GM21526 (cell line): ENCODE measurements at regions not wholly inside any gene's neighbourhood (a gene's known extent, or its start where the extent isn't known, plus 50 kb on each side); places are given as distances from the start of the nearest gene placed in this dataset.

Source experiments
- ATAC-seq: cut with Tn5 transposase; IDR thresholded peaks from one replicate; pipeline ENCODE4 v1.9.1; 2021; ENCODE audit warnings: moderate library complexity; ENCODE audit not compliant: unreplicated experiment, low FRiP score

DNA sequence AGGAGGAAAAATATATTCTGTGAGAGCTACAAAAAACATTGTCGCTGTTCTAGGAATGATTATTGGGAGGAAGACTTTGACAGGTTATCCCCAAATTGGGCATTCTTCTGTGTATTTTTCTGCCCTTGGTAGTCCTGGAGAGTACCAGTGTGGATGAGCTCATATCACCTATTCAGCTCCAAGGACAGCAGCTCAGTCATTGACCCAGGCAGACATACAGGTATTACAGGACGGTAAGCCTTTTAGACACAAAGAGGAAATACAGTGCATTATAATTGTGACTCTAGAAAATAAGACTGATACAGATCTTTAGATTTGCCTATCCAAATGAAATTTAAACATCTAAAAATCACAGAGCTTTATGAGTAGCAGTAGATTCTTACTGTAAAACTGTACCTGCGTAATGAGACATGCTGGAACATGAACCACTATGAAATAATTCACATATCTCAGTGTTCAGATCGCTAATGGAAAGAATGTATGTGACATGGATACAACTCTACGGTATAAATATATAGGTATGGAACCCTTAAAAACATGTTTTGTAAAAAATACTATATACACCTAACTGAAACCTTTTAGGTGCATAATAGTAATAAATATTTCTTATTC, 56.0 kb downstream of the PLK2 start:
- ATAC-seq: no peak

GRCh38 chr5:58401701-58402100, 58.2 kb downstream of the PLK2 start:
- ATAC-seq: no peak

- ATAC-seq: no peak
Measured at GRCh38 chr5:58400737-58401136, 59.1 kb downstream of the PLK2 start.

DNA sequence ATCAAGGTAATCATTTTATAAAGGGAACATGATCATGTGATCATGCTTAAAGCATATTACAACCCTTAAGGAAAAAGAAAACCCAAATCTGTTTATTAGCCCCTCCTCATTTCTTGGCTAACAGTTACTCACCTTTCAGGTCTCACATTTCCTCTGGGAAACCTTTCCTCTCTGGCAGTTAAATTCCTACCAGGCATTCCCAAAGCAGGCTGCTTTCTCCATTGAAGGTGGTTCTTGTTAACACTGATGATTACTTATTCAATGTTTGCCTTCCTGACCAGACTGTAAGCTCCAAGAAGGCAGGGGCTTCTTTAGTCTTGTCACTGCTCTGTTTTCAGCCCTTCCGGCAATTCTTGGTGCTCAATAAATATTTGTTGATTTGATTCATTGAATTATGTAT, 59.9 kb downstream of the PLK2 start:
- ATAC-seq: no peak

DNA sequence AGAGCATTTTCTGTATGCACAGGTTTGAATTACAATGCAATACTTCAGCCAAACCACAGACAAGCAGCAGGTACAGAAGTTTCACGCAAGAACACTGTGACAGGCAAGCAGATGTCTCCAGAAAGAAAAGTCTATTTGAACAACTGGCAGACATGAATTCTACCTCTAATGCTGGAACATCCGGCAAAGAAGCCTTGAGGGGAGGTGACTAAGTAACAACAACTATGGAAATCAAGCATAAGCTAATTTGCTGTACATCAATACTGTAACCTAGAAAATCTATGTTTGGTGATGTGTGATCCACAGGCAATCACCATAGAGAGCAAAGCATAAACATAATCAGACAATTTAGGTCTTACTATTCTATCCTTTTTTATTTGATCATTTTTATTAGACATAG, 65.5 kb downstream of the PLK2 start:
- ATAC-seq: no peak

DNA sequence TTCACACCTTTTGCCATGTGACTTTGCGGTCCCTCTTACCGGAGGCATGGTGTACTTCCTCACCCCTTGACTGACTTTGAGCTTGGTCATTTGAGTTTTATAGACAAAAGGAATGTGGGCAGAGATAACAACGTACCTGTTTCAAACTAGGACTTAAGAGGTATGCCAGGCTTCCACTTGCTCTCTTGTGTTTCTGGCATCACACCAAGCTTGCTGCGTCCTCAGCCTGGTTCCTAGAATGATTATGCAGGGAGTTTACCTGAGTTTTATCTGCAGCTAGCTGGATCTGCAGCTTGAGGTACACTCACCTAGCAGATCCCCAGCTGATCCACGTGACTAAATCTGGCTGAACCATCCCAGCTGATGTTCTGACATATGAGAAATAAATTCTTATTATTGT, 66.2 kb downstream of the PLK2 start:
- ATAC-seq: no peak

DNA sequence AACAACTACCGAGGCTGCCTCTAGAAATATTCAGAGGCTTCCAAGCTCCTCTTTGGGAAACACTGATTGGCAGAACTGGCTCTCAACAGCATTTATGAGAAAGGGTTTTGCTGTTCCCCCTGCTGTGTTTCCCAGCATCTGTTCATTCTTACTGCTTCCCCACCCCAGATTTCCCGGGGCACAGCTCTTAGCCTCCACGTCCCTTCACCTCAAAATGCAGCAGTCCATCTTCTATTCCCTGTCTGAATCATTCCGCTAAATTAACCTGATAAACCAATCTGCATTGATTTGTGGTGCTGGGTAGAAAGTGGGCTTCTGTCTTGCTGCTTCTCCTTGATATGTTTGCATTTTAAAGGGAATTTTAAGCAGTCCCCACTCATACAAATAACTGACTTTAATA, 67.4 kb downstream of the PLK2 start:
- ATAC-seq: no peak

DNA sequence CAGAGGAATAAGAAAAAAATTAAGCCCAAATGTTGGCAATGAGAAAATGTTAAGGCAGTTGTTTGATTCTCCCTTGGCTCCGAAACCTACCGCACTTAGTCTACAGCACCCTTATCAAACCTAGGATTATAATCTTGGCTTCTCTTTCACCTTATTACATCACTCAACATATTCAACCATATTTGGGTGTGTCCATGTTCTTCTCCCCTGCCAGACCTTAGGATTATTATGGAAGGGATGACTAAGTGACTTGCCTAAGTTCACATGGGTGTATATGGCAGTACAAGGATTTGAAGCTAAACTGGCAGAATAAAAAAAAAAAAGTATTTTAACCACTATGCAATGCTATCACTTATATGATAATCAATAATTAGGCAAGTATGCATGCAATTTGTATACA, 76.4 kb downstream of the PLK2 start:
- ATAC-seq: no peak

GRCh38 chr5:58382131-58382534, 77.8 kb downstream of the PLK2 start:
- no peak for ATAC-seq

GRCh38 chr5:58381566-58381965, 78.3 kb downstream of the PLK2 start:
- ATAC-seq: no peak

DNA sequence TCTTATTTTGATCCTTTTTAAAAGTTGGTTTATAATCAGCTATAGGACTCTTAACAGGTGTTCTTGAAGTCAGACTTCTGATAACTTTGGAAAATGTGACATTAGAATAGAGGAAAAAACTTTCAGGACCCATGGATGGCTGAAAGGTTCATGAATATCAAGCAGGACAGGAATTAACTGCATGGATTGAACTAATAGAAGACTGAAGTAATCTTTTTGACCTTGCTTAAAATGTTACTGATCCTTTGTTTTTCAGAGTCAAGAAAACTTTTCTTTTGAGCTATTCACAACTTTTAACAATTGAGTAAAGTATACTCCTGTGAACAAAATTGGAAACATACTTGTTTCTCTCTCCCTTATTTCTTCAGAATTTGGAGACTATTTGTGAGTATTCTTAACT, 79.2 kb downstream of the PLK2 start:
- no peak for ATAC-seq

GRCh38 chr5:58378613-58379390, 81.1 kb downstream of the PLK2 start:
- no peak for ATAC-seq

- ATAC-seq: no peak
Measured at GRCh38 chr5:58370606-58371005, 89.3 kb downstream of the PLK2 start.

- no peak for ATAC-seq
Measured at GRCh38 chr5:58369513-58370190, 90.2 kb downstream of the PLK2 start.

DNA sequence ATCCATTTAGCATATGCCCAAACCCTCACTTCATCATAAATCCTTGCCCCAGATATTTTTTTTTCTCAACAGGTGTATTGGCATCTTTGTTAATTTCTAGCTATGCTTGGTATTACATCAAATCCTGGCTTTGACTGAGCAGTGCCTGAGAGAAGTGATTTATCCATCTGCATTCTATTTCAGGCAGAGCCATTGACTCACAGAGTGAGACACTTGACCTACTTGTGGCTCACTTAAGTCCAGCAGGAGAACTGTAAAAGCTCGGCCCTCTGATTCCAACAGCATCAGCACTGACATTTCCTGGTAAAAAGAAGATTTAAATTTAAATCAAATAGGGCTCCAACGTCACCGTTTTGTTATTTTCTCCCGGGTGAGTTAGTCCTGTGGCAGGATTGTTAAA, 93.4 kb downstream of the PLK2 start:
- ATAC-seq: no peak

DNA sequence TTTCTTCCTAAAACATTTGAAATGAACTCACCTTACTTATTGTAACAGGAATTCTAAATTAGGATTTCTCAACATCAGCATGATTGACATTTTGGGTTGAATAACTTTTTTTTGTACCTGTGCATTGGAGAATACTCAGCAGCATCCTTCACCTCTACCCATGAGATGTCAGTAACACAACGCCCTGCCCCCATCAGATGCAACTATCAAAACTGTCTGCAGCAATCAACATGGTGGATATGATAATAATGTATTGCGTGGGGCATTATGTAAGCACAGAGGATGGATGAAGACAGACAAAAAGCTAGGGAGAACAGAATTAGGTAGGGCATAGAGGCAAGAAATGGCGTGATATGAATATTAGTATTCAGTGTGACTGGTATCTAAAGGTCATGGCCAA, 94.1 kb downstream of the PLK2 start:
- no peak for ATAC-seq

DNA sequence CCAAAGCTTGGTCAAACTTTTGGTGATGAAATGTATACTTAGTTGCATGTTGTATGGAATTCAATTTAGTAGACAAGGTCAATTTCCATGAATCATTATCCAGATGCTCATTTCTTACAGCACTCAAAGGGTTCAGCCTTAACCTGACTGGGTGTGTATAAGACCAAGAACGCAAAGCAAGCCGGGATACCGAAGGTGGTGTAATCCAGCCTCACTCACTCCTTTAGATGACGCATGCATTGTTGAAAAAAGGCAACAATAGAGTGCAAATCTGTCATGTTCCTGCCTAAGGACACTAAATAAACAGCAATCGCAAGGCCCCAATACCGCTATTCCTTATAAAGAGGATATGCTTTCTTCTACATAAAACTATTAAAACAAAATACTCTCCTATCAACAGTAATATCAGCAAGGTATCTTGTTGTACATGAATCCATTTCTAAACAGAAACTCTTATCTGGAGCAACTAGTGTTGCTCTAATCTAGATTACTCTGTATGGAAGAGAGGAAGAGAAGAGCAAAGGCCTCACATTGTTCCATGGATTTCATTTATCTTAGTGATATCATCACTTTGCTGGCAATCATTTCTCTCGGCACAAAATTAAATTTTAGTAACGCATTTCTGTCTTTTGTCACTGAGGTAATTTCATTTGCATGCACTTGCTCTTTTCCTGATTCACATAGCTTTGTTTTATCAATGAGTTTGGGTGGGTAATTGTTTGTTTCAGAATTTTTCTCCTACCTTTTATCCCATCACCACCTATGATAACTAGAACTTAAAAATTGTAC, 96.2 kb downstream of the PLK2 start:
- no peak for ATAC-seq

DNA sequence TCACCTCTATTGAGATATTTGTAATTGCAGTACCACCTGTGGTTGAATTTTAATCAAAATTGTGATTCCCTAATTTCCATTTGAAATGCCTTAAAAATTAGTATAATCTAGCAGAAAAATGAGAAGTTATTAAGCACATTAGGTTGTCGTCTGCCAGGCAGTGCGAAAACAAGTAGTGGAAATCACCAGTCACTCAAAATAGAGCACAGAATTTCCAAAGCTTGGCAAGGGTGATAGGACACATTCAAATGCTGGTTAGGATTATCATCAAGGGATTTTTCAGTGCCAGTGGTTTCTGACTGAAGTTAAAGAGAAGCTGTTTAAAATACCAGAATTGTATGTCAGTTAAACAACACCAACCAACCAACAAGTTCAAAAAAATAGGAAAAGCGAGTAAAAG, 97.8 kb downstream of the PLK2 start:
- ATAC-seq: no peak

DNA sequence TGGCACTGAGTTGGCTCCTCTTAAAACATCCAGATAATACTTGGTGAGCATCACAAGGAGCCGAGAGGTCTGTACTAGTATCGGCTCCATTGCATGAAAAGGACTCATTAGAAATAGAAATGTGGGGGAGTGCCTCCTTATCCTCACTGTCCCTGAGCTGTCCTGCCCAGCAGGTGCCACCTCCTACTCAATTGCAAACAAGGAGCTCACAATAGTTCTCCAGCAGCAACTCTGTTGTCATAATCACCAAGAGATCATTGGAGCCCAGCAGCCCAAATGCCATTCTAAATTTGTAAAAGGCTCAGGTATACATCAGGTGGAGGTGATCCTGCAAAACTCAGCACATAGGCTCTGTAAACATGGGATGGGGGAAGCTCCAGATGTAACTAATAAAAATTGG, 99.1 kb downstream of the PLK2 start:
- ATAC-seq: no peak

DNA sequence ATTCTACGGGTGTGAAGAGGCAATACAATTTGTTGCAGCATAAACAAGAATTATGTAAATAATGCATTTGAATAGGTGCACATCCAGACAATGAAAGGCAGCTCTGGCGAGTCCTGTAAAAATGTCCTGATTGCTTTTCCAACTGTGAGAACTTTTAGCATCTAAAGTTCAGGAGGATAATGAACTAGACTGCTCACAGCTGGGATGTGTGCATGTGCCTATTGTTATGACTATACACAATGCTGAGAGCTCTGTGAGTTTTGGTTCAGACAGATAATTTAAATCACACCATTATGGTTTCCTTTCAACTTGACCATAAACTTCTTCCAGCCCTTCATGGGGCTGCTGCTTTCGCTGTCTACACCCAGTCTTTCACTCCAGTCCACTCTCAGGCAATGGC, 99.9 kb downstream of the PLK2 start:
- no peak for ATAC-seq

- no peak for ATAC-seq
Measured at GRCh38 chr5:58358501-58359178, 101.2 kb downstream of the PLK2 start.
